ENCODE measurements at regions not wholly inside any gene's neighbourhood (a gene's known extent, or its start where the extent isn't known, plus 50 kb on each side); places are given as distances from the start of the nearest gene placed in this dataset.

DNA sequence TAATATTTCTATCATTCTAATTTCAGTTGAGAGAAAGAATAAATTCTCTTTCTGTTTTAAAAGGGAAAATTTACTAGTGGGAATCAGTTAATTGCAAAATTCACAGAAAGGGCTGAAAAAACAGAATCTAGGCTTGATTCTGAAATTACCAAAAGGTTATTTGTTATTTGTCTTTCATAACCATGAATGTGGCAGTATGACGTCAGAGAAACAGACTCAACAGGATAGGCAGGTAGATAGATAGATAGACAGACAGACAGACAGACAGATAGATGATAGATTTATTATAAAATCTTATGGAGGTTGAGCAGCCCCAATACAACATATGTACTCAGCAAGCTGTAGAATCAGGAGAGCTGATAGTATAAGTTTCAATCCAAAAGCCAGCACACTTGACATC lies 311.0 kb downstream of the ADAM29 start:
- FAIRE-seq (no peak), DNase-seq (ENCODE audit: low read depth) (no peak)
- Histone ChIP-seq H3K4me1 (ENCODE audit: insufficient read depth, low read length) (no peaks in the 10 kb centered on the region), H4K20me1 (ENCODE audit: insufficient read depth, low read length) (no peaks in the 10 kb centered on the region), H3K4me2 (ENCODE audit: low read length) (no peak overlapping the region), H3K79me2 (ENCODE audit: insufficient read depth, low read length) (no peaks in the 10 kb centered on the region), H3K9me3 (ENCODE audit: insufficient read depth, low read depth, low read length) (no peaks in the 10 kb centered on the region), H2AFZ (ENCODE audit: low read depth, low read length) (no peak overlapping the region), H3K27me3 (ENCODE audit: insufficient read depth, low read length) (no peaks in the 10 kb centered on the region), H3K4me3 (ENCODE audit: insufficient read depth, low read depth, low read length) (no peak overlapping the region), H3K36me3 (ENCODE audit: insufficient read depth, low read length) (no peaks in the 10 kb centered on the region), H3K9ac (ENCODE audit: low read length) (no peak overlapping the region), H3K27ac (ENCODE audit: low read depth, low read length) (no peak overlapping the region)
- Mint-ChIP-seq H3K4me3 (ENCODE audit: unreplicated experiment) (no peak overlapping the region), H3K27me3 (ENCODE audit: low read depth, unreplicated experiment) (no peaks in the 10 kb centered on the region), H3K9me3 (ENCODE audit: unreplicated experiment) (no peaks in the 10 kb centered on the region), H3K27ac (ENCODE audit: unreplicated experiment) (no peak overlapping the region), H3K4me1 (ENCODE audit: low read depth, unreplicated experiment) (no peaks in the 10 kb centered on the region), H3K36me3 (ENCODE audit: low read depth, unreplicated experiment) (no peaks in the 10 kb centered on the region)
- TF ChIP-seq, protein P1, sequence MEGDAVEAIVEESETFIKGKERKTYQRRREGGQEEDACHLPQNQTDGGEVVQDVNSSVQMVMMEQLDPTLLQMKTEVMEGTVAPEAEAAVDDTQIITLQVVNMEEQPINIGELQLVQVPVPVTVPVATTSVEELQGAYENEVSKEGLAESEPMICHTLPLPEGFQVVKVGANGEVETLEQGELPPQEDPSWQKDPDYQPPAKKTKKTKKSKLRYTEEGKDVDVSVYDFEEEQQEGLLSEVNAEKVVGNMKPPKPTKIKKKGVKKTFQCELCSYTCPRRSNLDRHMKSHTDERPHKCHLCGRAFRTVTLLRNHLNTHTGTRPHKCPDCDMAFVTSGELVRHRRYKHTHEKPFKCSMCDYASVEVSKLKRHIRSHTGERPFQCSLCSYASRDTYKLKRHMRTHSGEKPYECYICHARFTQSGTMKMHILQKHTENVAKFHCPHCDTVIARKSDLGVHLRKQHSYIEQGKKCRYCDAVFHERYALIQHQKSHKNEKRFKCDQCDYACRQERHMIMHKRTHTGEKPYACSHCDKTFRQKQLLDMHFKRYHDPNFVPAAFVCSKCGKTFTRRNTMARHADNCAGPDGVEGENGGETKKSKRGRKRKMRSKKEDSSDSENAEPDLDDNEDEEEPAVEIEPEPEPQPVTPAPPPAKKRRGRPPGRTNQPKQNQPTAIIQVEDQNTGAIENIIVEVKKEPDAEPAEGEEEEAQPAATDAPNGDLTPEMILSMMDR (IDR thresholded peaks at IDR 0.05; ENCODE audit: insufficient read depth, low read depth, low read length): no peak
- TF ChIP-seq EZH2 (IDR thresholded peaks at IDR 0.05; ENCODE audit: insufficient read depth, low read length): no peak

DNA sequence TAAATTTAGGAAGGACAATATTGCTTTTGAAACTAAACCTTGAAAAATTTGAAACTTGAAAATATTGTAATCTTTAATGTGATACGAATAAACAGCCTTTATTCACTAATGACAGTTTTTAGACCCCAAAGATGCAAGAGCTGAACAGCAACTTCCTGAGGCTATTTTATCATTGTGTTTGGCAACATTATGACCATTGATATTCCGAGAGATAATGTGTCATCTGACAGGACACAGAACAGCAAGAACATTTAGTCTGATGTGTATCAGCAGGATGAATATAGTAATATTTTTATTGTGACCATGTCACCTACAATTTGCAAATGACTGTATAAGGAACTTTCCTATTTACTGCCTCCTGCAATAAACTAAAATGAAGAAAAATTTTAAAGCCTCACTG lies 316.0 kb downstream of the ADAM29 start:
- H3K27me3 ChIP-seq (ENCODE audit: insufficient read depth, low read length): no peaks in the 10 kb centered on the region
- no peak overlapping the region for H2AFZ ChIP-seq (ENCODE audit: low read depth, low read length)
- H3K9me3 ChIP-seq (ENCODE audit: insufficient read depth, low read depth, low read length): no peaks in the 10 kb centered on the region
- Mint-ChIP-seq H3K27me3 (ENCODE audit: low read depth, unreplicated experiment) (no peaks in the 10 kb centered on the region), H3K4me1 (ENCODE audit: low read depth, unreplicated experiment) (no peaks in the 10 kb centered on the region), H3K36me3 (ENCODE audit: low read depth, unreplicated experiment) (no peaks in the 10 kb centered on the region), H3K9me3 (ENCODE audit: unreplicated experiment) (no peaks in the 10 kb centered on the region), H3K27ac (ENCODE audit: unreplicated experiment) (no peak overlapping the region), H3K4me3 (ENCODE audit: unreplicated experiment) (no peak overlapping the region)
- H3K79me2 ChIP-seq (ENCODE audit: insufficient read depth, low read length): no peaks in the 10 kb centered on the region
- no peak for DNase-seq (ENCODE audit: low read depth)
- H4K20me1 ChIP-seq (ENCODE audit: insufficient read depth, low read length): no peaks in the 10 kb centered on the region
- no peak overlapping the region for H3K27ac ChIP-seq (ENCODE audit: low read depth, low read length)
- H3K4me1 ChIP-seq (ENCODE audit: insufficient read depth, low read length): no peaks in the 10 kb centered on the region
- H3K9ac ChIP-seq (ENCODE audit: low read length): no peak overlapping the region
- no peaks in the 10 kb centered on the region for H3K36me3 ChIP-seq (ENCODE audit: insufficient read depth, low read length)
- FAIRE-seq: no peak
- no peak for TF ChIP-seq EZH2 (IDR thresholded peaks at IDR 0.05; ENCODE audit: insufficient read depth, low read length)
- TF ChIP-seq, protein P1 (IDR thresholded peaks at IDR 0.05; ENCODE audit: insufficient read depth, low read depth, low read length): no peak
- H3K4me2 ChIP-seq (ENCODE audit: low read length): no peak overlapping the region
- H3K4me3 ChIP-seq (ENCODE audit: insufficient read depth, low read depth, low read length): no peak overlapping the region

DNA sequence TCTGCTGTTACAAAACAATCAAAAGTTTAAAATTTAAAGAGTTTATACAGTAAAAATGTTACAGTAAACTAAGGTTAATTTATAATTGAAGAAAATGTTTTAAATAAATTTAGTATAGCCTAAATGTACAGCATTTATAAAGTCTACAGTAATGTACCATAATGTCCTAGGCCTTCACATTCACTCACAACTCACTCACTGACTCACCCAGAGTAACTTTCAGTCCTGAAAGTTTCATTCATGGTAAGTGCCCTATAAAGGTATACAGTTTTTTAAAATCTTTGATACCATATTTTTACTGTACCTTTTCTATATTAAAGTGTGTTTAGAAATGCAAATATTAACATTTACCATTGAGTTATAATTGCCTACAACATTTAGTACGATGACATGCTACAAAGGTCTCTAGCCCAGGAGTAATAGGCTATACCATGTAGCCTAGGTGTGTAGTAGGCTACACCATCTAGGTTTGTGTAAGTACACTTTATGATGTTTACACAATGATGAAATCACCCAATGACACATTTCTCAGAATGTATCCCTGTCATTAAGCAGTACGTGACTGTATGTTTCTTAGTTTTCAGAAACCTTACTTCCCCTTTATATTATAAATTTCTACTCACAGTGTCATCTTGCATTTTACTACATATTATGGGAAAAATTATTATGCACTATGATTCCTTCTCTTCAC lies 320.8 kb downstream of the ADAM29 start:
- Histone ChIP-seq H3K4me1 (ENCODE audit: insufficient read depth, low read length) (no peaks in the 10 kb centered on the region), H3K27me3 (ENCODE audit: insufficient read depth, low read length) (no peaks in the 10 kb centered on the region), H3K36me3 (ENCODE audit: insufficient read depth, low read length) (no peaks in the 10 kb centered on the region), H2AFZ (ENCODE audit: low read depth, low read length) (no peak overlapping the region), H3K27ac (ENCODE audit: low read depth, low read length) (no peak overlapping the region), H3K79me2 (ENCODE audit: insufficient read depth, low read length) (no peaks in the 10 kb centered on the region), H3K4me2 (ENCODE audit: low read length) (no peak overlapping the region), H4K20me1 (ENCODE audit: insufficient read depth, low read length) (no peaks in the 10 kb centered on the region), H3K9me3 (ENCODE audit: insufficient read depth, low read depth, low read length) (no peaks in the 10 kb centered on the region), H3K9ac (ENCODE audit: low read length) (no peak overlapping the region), H3K4me3 (ENCODE audit: insufficient read depth, low read depth, low read length) (no peak overlapping the region)
- TF ChIP-seq EZH2 (IDR thresholded peaks at IDR 0.05; ENCODE audit: insufficient read depth, low read length): no peak
- TF ChIP-seq, protein P1 (IDR thresholded peaks at IDR 0.05; ENCODE audit: insufficient read depth, low read depth, low read length): no peak
- FAIRE-seq (no peak), DNase-seq (ENCODE audit: low read depth) (no peak)
- Mint-ChIP-seq H3K27me3 (ENCODE audit: low read depth, unreplicated experiment) (no peaks in the 10 kb centered on the region), H3K27ac (ENCODE audit: unreplicated experiment) (no peak overlapping the region), H3K9me3 (ENCODE audit: unreplicated experiment) (no peaks in the 10 kb centered on the region), H3K4me1 (ENCODE audit: low read depth, unreplicated experiment) (no peaks in the 10 kb centered on the region), H3K4me3 (ENCODE audit: unreplicated experiment) (no peak overlapping the region), H3K36me3 (ENCODE audit: low read depth, unreplicated experiment) (no peaks in the 10 kb centered on the region)
